ENCODE measurements at regions not wholly inside any gene's neighbourhood (a gene's known extent, or its start where the extent isn't known, plus 50 kb on each side); places are given as distances from the start of the nearest gene placed in this dataset.

DNA sequence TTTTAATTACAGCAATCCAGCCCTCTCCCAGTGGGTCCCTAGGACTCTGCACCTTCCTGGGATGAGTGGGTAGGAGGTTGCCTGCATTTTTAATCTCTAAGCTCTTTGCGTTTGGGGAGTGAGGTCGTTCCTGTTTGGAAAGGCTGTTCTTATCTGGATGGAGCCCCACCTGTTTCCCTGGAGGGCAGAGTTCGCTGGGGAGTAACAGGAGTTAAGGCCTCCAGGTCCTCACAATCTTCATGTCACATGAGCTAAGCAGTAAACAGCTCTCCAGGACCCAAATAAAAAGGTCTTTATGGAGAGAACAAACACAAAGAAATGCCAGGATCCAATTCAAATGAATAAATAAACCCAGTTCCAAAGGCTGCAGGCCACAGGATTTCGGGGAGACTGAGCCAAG lies 56.0 kb upstream of the RFLNA start:
- TF ChIP-seq BACH2 (CRISPR knock-in tag; IDR thresholded peaks at IDR 0.05; ENCODE audit: borderline replicate concordance) (no peak), ISL1 (CRISPR knock-in tag; IDR thresholded peaks at IDR 0.05) (no peak), ZFP30 (CRISPR knock-in tag; IDR thresholded peaks at IDR 0.05) (no peak), RARB (CRISPR knock-in tag; IDR thresholded peaks at IDR 0.05) (no peak), ESRRG (CRISPR knock-in tag; IDR thresholded peaks at IDR 0.05) (no peak), ARNTL (CRISPR knock-in tag; IDR thresholded peaks at IDR 0.05; ENCODE audit: borderline replicate concordance, low read depth) (no peak), ZNF565 (CRISPR knock-in tag; conservative IDR thresholded peaks at IDR 0.05; ENCODE audit: low read depth) (no peak)
- TF ChIP-seq, protein P1, sequence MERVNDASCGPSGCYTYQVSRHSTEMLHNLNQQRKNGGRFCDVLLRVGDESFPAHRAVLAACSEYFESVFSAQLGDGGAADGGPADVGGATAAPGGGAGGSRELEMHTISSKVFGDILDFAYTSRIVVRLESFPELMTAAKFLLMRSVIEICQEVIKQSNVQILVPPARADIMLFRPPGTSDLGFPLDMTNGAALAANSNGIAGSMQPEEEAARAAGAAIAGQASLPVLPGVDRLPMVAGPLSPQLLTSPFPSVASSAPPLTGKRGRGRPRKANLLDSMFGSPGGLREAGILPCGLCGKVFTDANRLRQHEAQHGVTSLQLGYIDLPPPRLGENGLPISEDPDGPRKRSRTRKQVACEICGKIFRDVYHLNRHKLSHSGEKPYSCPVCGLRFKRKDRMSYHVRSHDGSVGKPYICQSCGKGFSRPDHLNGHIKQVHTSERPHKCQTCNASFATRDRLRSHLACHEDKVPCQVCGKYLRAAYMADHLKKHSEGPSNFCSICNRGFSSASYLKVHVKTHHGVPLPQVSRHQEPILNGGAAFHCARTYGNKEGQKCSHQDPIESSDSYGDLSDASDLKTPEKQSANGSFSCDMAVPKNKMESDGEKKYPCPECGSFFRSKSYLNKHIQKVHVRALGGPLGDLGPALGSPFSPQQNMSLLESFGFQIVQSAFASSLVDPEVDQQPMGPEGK (CRISPR knock-in tag; IDR thresholded peaks at IDR 0.05; ENCODE audit: borderline replicate concordance), result no peak
- TF ChIP-seq, protein P2, sequence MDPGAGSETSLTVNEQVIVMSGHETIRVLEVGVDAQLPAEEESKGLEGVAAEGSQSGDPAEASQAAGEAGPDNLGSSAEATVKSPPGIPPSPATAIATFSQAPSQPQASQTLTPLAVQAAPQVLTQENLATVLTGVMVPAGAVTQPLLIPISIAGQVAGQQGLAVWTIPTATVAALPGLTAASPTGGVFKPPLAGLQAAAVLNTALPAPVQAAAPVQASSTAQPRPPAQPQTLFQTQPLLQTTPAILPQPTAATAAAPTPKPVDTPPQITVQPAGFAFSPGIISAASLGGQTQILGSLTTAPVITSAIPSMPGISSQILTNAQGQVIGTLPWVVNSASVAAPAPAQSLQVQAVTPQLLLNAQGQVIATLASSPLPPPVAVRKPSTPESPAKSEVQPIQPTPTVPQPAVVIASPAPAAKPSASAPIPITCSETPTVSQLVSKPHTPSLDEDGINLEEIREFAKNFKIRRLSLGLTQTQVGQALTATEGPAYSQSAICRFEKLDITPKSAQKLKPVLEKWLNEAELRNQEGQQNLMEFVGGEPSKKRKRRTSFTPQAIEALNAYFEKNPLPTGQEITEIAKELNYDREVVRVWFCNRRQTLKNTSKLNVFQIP (CRISPR knock-in tag; IDR thresholded peaks at IDR 0.05; ENCODE audit: borderline replicate concordance, low read depth), result no peak
- TF ChIP-seq, protein P3, sequence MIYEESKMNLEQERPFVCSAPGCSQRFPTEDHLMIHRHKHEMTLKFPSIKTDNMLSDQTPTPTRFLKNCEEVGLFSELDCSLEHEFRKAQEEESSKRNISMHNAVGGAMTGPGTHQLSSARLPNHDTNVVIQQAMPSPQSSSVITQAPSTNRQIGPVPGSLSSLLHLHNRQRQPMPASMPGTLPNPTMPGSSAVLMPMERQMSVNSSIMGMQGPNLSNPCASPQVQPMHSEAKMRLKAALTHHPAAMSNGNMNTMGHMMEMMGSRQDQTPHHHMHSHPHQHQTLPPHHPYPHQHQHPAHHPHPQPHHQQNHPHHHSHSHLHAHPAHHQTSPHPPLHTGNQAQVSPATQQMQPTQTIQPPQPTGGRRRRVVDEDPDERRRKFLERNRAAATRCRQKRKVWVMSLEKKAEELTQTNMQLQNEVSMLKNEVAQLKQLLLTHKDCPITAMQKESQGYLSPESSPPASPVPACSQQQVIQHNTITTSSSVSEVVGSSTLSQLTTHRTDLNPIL (CRISPR knock-in tag; IDR thresholded peaks at IDR 0.05; ENCODE audit: low read depth), result no peak

Data from SK-N-SH treated with all-trans-retinoic acid at 6 μM for 48 hours (cell line).